Natural killer cell (primary cell): ENCODE measurements at regions not wholly inside any gene's neighbourhood (a gene's known extent, or its start where the extent isn't known, plus 50 kb on each side); places are given as distances from the start of the nearest gene placed in this dataset.

Experiments used
- ATAC-seq, 3 donors: fragments of 150-1000 bp in 2 of 3; fragments of 200-7000 bp in 1 of 3; cut with Tn5 transposase; 1 replicate in 1 of 3; 2 replicates in 2 of 3; pipeline ENCODE4 v1.10.0; 2021; ENCODE audit warnings: mild to moderate bottlenecking in 2 of 3, moderate library complexity in 2 of 3
- DNase-seq, 2 donors: peaks; one replicate each; pipeline versions ENCODE4 v3.0.0 to v3.0.0-alpha.2; 2013 to 2021; ENCODE audit warnings: mixed read lengths in 1 of 2
- H3K27ac ChIP-seq: one replicate; pipeline ENCODE4 v1.5.1; 2013; ENCODE audit warnings: mild to moderate bottlenecking, low read length
- H3K27me3 ChIP-seq: one replicate; pipeline ENCODE4 v1.6.1; 2013; ENCODE audit warnings: low read length; ENCODE audit not compliant: control insufficient read depth, insufficient read depth
- H3K36me3 ChIP-seq: one replicate; pipeline ENCODE4 v1.6.1; 2013; ENCODE audit warnings: low read length; ENCODE audit not compliant: control insufficient read depth, insufficient read depth
- H3K4me1 ChIP-seq: one replicate; pipeline ENCODE4 v1.6.1; 2013; ENCODE audit warnings: low read length; ENCODE audit not compliant: control insufficient read depth, insufficient read depth
- H3K4me3 ChIP-seq: one replicate; pipeline ENCODE4 v1.5.1; 2013; ENCODE audit warnings: low read length
- H3K9me3 ChIP-seq: one replicate; pipeline ENCODE4 v1.6.1; 2013; ENCODE audit warnings: low read length; ENCODE audit not compliant: control insufficient read depth, insufficient read depth
- H3K27ac Mint-ChIP-seq, 2 donors: one replicate each; pipeline ENCODE4 v1.8.0; 2022; ENCODE audit warnings: mild to moderate bottlenecking in 2 of 2, mixed read lengths in 2 of 2, moderate library complexity in 1 of 2
- H3K27me3 Mint-ChIP-seq, 2 donors: one replicate each; pipeline ENCODE4 v1.8.0; 2022; ENCODE audit warnings: low read depth in 2 of 2, mixed read lengths in 2 of 2
- H3K36me3 Mint-ChIP-seq: one replicate; pipeline ENCODE4 v1.8.0; 2022; ENCODE audit warnings: mixed read lengths
- H3K4me1 Mint-ChIP-seq, 2 donors: one replicate each; pipeline ENCODE4 v1.8.0; 2022; ENCODE audit warnings: mixed read lengths in 2 of 2
- H3K4me3 Mint-ChIP-seq: one replicate; pipeline ENCODE4 v1.8.0; 2022; ENCODE audit warnings: mild to moderate bottlenecking, moderate library complexity, mixed read lengths
- H3K9me3 Mint-ChIP-seq, 2 donors: one replicate each; pipeline ENCODE4 v1.8.0; 2022; ENCODE audit warnings: mixed read lengths in 2 of 2
- CTCF ChIP-seq: fragments of 200-600 bp; IDR thresholded peaks from one replicate; pipeline ENCODE4 v1.8.0; 2022; ENCODE audit warnings: antibody characterized with exemption
- WGBS: methylation state at CpG from one replicate; pipeline ENCODE4 v1.1.7; 2013; ENCODE audit warnings: missing lambda C conversion rate; ENCODE audit not compliant: insufficient coverage; 5-methylcytosine and 5-hydroxymethylcytosine counted together
- intact Hi-C: fragments of 100-400 bp; cut with micrococcal nuclease; formaldehyde crosslinking; loops from one replicate; pipeline ENCODE4 v1.14.2; 2022

- peaks cover 0 to 16% of the 10 kb centered on the region in 2 donors for H3K4me1 Mint-ChIP-seq
- H3K4me1 ChIP-seq, result no peaks in the 10 kb centered on the region
- no peaks in the 10 kb centered on the region for H3K27me3 ChIP-seq
- H3K27ac Mint-ChIP-seq, result no peak overlapping the region
- no peak for TF ChIP-seq CTCF
- no peak overlapping the region for H3K4me3 Mint-ChIP-seq
- no peak overlapping the region for H3K4me3 ChIP-seq
- H3K27me3 Mint-ChIP-seq, result peaks cover 14 to 31% of the 10 kb centered on the region in 2 donors
- no peaks in the 10 kb centered on the region for H3K9me3 ChIP-seq
- ATAC-seq (no peak), DNase-seq (no peak)
- no peaks in the 10 kb centered on the region for H3K9me3 Mint-ChIP-seq
- H3K36me3 Mint-ChIP-seq, result no peaks in the 10 kb centered on the region
- intact Hi-C loops, result no loop called here
- no peak overlapping the region for H3K27ac ChIP-seq
- no peaks in the 10 kb centered on the region for H3K36me3 ChIP-seq
- WGBS, result 80% methylated on average over 6 of the region's 6 CpGs
These were observed 192.7 kb downstream of the GALR1 start for GRCh38 chr18:77442393-77442792.

GRCh38 chr18:77444385-77444784 lies 194.7 kb downstream of the GALR1 start:
- no peak overlapping the region for H3K4me3 Mint-ChIP-seq

GRCh38 chr18:77448046-77448445 lies 198.4 kb downstream of the GALR1 start:
- Mint-ChIP-seq H3K27me3 (peaks cover 26 to 38% of the 10 kb centered on the region in 2 donors), H3K36me3 (no peaks in the 10 kb centered on the region), H3K4me3 (no peak overlapping the region), H3K27ac (no peak overlapping the region), H3K4me1 (no peaks in the 10 kb centered on the region), H3K9me3 (no peaks in the 10 kb centered on the region)
- Histone ChIP-seq H3K36me3 (no peaks in the 10 kb centered on the region), H3K4me3 (no peak overlapping the region), H3K9me3 (no peaks in the 10 kb centered on the region), H3K4me1 (no peaks in the 10 kb centered on the region), H3K27me3 (no peaks in the 10 kb centered on the region), H3K27ac (no peak overlapping the region)
- 62% methylated on average over 6 of the region's 6 CpGs for WGBS
- DNase-seq, result no peak
- no peak for ATAC-seq
- no peak for TF ChIP-seq CTCF
- intact Hi-C loops, result no loop called here

More at GRCh38 chr18:77444385-77444784, 194.7 kb downstream of the GALR1 start:
- DNase-seq, result no peak
- no peak for ATAC-seq
- TF ChIP-seq CTCF, result no peak
- Mint-ChIP-seq H3K36me3 (no peaks in the 10 kb centered on the region), H3K4me1 (peaks cover 0 to 6% of the 10 kb centered on the region in 2 donors), H3K9me3 (no peaks in the 10 kb centered on the region), H3K27me3 (peaks cover 18 to 38% of the 10 kb centered on the region in 2 donors), H3K27ac (no peak overlapping the region)
- intact Hi-C loops, result no loop called here
- WGBS, result 94% methylated on average over 10 of the region's 10 CpGs
- H3K9me3 ChIP-seq, result no peaks in the 10 kb centered on the region
- H3K27ac ChIP-seq, result no peak overlapping the region
- no peaks in the 10 kb centered on the region for H3K27me3 ChIP-seq
- H3K4me3 ChIP-seq, result no peak overlapping the region
- H3K4me1 ChIP-seq, result no peaks in the 10 kb centered on the region
- no peaks in the 10 kb centered on the region for H3K36me3 ChIP-seq

- ATAC-seq (no peak), DNase-seq (no peak)
- Mint-ChIP-seq H3K27ac (no peak overlapping the region), H3K27me3 (peaks cover 15 to 20% of the 10 kb centered on the region in 2 donors), H3K9me3 (no peaks in the 10 kb centered on the region), H3K4me1 (no peaks in the 10 kb centered on the region), H3K4me3 (no peak overlapping the region), H3K36me3 (no peaks in the 10 kb centered on the region)
- H3K9me3 ChIP-seq, result no peaks in the 10 kb centered on the region
- no peaks in the 10 kb centered on the region for H3K4me1 ChIP-seq
- H3K4me3 ChIP-seq, result no peak overlapping the region
- no peaks in the 10 kb centered on the region for H3K36me3 ChIP-seq
- TF ChIP-seq CTCF, result no peak
- WGBS, result 100% methylated on average over 1 of the region's 2 CpGs
- intact Hi-C loops, result no loop called here
- no peak overlapping the region for H3K27ac ChIP-seq
- H3K27me3 ChIP-seq, result no peaks in the 10 kb centered on the region
These were observed 205.4 kb downstream of the GALR1 start for GRCh38 chr18:77455004-77455403.
